ENCODE measurements at regions not wholly inside any gene's neighbourhood (a gene's known extent, or its start where the extent isn't known, plus 50 kb on each side); places are given as distances from the start of the nearest gene placed in this dataset.

DNA sequence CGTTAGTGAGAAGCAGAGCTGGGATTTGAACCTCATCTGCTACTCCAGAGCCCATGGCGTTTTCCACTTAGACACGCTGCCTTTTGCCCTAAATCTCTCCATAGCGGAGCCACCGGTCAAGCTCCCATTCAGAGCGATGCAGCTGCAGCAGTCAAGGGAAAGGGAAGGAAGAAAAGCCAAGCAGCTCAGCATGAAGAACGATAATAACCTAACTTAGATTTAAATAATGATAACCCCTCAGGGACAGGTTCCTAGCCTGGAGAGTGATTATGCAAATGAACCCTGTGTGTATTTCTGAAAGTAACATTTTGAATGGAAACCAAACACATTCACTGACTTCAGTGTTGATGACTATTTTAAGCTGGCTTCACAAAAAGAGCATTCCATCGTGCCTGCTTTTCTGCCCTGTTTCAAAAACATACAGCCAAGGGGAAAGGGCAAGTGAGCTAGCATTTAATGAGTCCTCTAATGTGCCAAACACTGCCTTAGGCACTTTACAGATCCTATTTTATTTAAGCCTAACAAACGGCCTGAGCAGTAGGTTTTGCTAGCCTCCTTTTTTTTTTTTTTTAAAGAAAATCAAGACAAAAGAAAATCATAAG, 798.3 kb downstream of the CDH8 start:
- Histone ChIP-seq H3K4me1 (replicated peaks) (no peaks in the 10 kb centered on the region), H3K27ac (no peak overlapping the region), H3K36me3 (no peaks in the 10 kb centered on the region), H3K27me3 (replicated peaks; ENCODE audit: insufficient read depth) (no peaks in the 10 kb centered on the region), H3K4me3 (no peak overlapping the region), H3K9me3 (no peaks in the 10 kb centered on the region)
- intact Hi-C loops (cut with DNase I): no loop called here
- no peak for DNase-seq (ENCODE audit: low spot score)
- TF ChIP-seq POLR2AphosphoS5 (IDR thresholded peaks at IDR 0.05): no peak
- no peak for TF ChIP-seq POLR2A (IDR thresholded peaks at IDR 0.05)
- TF ChIP-seq, protein P1, sequence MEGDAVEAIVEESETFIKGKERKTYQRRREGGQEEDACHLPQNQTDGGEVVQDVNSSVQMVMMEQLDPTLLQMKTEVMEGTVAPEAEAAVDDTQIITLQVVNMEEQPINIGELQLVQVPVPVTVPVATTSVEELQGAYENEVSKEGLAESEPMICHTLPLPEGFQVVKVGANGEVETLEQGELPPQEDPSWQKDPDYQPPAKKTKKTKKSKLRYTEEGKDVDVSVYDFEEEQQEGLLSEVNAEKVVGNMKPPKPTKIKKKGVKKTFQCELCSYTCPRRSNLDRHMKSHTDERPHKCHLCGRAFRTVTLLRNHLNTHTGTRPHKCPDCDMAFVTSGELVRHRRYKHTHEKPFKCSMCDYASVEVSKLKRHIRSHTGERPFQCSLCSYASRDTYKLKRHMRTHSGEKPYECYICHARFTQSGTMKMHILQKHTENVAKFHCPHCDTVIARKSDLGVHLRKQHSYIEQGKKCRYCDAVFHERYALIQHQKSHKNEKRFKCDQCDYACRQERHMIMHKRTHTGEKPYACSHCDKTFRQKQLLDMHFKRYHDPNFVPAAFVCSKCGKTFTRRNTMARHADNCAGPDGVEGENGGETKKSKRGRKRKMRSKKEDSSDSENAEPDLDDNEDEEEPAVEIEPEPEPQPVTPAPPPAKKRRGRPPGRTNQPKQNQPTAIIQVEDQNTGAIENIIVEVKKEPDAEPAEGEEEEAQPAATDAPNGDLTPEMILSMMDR (IDR thresholded peaks at IDR 0.05): no peak
- WGBS: 72% methylated on average over 9 of the region's 9 CpGs

DNA sequence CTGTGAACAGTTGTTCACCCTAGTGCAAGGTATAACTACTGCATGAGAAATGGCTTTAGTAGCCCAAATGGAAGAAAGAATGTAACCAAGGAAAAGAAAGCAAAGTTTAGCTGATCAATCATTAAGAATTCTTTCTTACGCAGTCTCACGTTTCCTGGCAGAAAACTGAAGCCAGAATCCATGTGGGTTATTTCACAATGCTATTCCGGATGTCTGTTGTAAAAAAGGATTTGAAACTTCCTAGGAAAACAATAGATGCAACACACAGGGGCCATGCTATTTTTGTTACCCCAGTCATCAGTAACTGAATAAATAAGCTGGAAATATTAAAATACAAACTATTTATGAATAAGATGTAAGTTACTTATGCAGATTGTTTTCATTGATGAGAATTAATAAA, 802.5 kb downstream of the CDH8 start:
- Histone ChIP-seq H3K27me3 (replicated peaks; ENCODE audit: insufficient read depth) (no peaks in the 10 kb centered on the region), H3K9me3 (no peaks in the 10 kb centered on the region), H3K36me3 (no peaks in the 10 kb centered on the region), H3K4me3 (no peak overlapping the region), H3K27ac (no peak overlapping the region), H3K4me1 (replicated peaks) (no peaks in the 10 kb centered on the region)
- WGBS: 55% methylated on average over 3 of the region's 3 CpGs
- DNase-seq (ENCODE audit: low spot score): no peak
- TF ChIP-seq POLR2A (IDR thresholded peaks at IDR 0.05) (no peak), POLR2AphosphoS5 (IDR thresholded peaks at IDR 0.05) (no peak)
- TF ChIP-seq, protein P1 (IDR thresholded peaks at IDR 0.05): no peak
- intact Hi-C loops (cut with DNase I): no loop called here

DNA sequence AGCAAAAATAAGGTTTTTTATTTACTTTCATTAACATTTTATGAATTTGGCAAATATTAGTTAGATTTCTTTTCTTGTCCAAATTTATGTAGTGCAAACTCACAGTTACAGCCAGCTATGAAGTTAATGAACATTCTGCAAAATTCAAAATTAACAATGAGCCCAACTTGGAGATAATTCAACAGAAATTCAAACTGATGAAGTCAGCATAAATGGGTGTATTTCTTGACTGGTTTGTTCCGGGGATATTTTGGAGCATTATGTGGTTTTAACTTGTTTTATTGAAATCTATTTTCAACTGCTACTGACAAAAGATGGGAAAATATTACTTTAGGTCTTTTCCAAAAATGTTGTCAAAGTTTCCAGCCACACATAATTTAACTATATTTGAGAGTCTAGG, 807.9 kb downstream of the CDH8 start:
- Histone ChIP-seq H3K4me3 (no peak overlapping the region), H3K27me3 (replicated peaks; ENCODE audit: insufficient read depth) (no peaks in the 10 kb centered on the region), H3K4me1 (replicated peaks) (no peaks in the 10 kb centered on the region), H3K9me3 (no peaks in the 10 kb centered on the region), H3K36me3 (no peaks in the 10 kb centered on the region), H3K27ac (no peak overlapping the region)
- no peak for DNase-seq (ENCODE audit: low spot score)
- TF ChIP-seq POLR2A (IDR thresholded peaks at IDR 0.05) (no peak), POLR2AphosphoS5 (IDR thresholded peaks at IDR 0.05) (no peak)
- TF ChIP-seq, protein P1 (IDR thresholded peaks at IDR 0.05): no peak
- 79% methylated on average over 1 of the region's 1 CpG for WGBS
- intact Hi-C loops (cut with DNase I): no loop called here

DNA sequence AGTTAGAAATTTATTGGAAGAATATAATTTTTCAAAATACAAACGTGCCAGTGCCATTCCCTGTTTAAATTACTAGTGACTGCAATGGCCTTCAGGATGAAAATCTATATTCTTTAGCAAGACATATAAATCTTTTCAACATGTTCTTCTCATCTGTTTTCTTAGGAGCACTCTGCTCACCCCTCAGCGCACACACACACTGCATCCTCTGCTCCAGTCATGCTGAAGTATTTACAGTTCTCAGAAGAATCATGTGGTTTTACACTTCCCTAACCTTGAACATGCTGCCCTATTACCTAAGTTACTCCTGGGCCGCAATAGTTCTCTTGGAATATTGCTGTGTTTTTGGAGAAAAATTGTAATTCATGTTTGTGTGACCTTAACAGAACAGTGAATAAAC, 820.6 kb downstream of the CDH8 start:
- Histone ChIP-seq H3K9me3 (no peaks in the 10 kb centered on the region), H3K27me3 (replicated peaks; ENCODE audit: insufficient read depth) (no peaks in the 10 kb centered on the region), H3K36me3 (no peaks in the 10 kb centered on the region), H3K4me1 (replicated peaks) (no peaks in the 10 kb centered on the region), H3K4me3 (no peak overlapping the region), H3K27ac (no peak overlapping the region)
- intact Hi-C loops (cut with DNase I): no loop called here
- no peak for DNase-seq (ENCODE audit: low spot score)
- WGBS: 84% methylated on average over 3 of the region's 3 CpGs
- TF ChIP-seq POLR2AphosphoS5 (IDR thresholded peaks at IDR 0.05) (no peak), POLR2A (IDR thresholded peaks at IDR 0.05) (no peak)
- TF ChIP-seq, protein P1 (IDR thresholded peaks at IDR 0.05): no peak

DNA sequence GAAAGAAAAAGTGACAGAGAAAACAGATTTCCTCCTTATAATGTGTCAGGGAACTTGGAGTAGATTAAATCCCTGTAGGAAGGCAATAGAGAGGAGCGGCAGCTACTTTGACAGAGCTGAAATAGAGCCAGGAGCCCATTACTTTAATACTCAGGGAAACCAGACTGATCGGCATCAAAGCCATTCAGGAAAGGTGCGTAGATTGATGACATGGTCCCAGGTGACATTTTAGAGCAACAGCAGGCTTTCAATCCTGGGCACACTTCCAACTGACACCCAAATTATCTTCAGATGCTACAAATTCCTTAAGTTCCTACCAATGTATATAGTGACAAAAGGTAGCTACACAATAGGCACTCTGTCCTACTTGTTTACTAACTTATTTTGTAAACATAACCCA, 821.5 kb downstream of the CDH8 start:
- no peak overlapping the region for H3K4me3 ChIP-seq
- H3K36me3 ChIP-seq: no peaks in the 10 kb centered on the region
- no peak overlapping the region for H3K27ac ChIP-seq
- no peaks in the 10 kb centered on the region for H3K9me3 ChIP-seq
- TF ChIP-seq POLR2A (IDR thresholded peaks at IDR 0.05) (no peak), POLR2AphosphoS5 (IDR thresholded peaks at IDR 0.05) (no peak)
- TF ChIP-seq, protein P1 (IDR thresholded peaks at IDR 0.05): no peak
- DNase-seq (ENCODE audit: low spot score): no peak
- H3K4me1 ChIP-seq (replicated peaks): no peaks in the 10 kb centered on the region
- intact Hi-C loops (cut with DNase I): no loop called here
- 35% methylated on average over 3 of the region's 3 CpGs for WGBS
- no peaks in the 10 kb centered on the region for H3K27me3 ChIP-seq (replicated peaks; ENCODE audit: insufficient read depth)

All from prostate gland (tissue), 2 donors.